ENCODE measurements at regions not wholly inside any gene's neighbourhood (a gene's known extent, or its start where the extent isn't known, plus 50 kb on each side); places are given as distances from the start of the nearest gene placed in this dataset.

GRCh38 chr4:54588404-54588803 is 69.4 kb upstream of the KIT start (continued):
- TF ChIP-seq ZBTB7A (IDR thresholded peaks at IDR 0.05; ENCODE audit: borderline replicate concordance, control insufficient read depth, low read depth, low read length), result no peak
- TF ChIP-seq SRSF9 (IDR thresholded peaks at IDR 0.05; ENCODE audit: borderline replicate concordance, low read depth, low read length), result no peak
- no peak for TF ChIP-seq ZNF449 (CRISPR knock-in tag; IDR thresholded peaks at IDR 0.05)
- peak; percentile 18; the same call in 1 of the 2 replicates for TF ChIP-seq CREM (IDR thresholded peaks at IDR 0.05; ENCODE audit: low read depth)
- TF ChIP-seq, protein P1, sequence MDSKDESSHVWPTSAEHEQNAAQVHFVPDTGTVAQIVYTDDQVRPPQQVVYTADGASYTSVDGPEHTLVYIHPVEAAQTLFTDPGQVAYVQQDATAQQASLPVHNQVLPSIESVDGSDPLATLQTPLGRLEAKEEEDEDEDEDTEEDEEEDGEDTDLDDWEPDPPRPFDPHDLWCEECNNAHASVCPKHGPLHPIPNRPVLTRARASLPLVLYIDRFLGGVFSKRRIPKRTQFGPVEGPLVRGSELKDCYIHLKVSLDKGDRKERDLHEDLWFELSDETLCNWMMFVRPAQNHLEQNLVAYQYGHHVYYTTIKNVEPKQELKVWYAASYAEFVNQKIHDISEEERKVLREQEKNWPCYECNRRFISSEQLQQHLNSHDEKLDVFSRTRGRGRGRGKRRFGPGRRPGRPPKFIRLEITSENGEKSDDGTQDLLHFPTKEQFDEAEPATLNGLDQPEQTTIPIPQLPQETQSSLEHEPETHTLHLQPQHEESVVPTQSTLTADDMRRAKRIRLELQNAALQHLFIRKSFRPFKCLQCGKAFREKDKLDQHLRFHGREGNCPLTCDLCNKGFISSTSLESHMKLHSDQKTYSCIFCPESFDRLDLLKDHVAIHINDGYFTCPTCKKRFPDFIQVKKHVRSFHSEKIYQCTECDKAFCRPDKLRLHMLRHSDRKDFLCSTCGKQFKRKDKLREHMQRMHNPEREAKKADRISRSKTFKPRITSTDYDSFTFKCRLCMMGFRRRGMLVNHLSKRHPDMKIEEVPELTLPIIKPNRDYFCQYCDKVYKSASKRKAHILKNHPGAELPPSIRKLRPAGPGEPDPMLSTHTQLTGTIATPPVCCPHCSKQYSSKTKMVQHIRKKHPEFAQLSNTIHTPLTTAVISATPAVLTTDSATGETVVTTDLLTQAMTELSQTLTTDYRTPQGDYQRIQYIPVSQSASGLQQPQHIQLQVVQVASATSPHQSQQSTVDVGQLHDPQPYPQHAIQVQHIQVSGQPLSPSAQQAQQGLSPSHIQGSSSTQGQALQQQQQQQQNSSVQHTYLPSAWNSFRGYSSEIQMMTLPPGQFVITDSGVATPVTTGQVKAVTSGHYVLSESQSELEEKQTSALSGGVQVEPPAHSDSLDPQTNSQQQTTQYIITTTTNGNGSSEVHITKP (IDR thresholded peaks at IDR 0.05; ENCODE audit: partially characterized antibody), result no peak
- no peak for TF ChIP-seq ATF4 (CRISPR knock-in tag; IDR thresholded peaks at IDR 0.05)
- no peak for TF ChIP-seq XRCC4 (IDR thresholded peaks at IDR 0.05; ENCODE audit: extremely low read depth, insufficient read depth, insufficient read length)
- no peak for TF ChIP-seq HEY1 (CRISPR knock-in tag; IDR thresholded peaks at IDR 0.05; ENCODE audit: borderline replicate concordance)
- no peak for TF ChIP-seq BCL6 (CRISPR knock-in tag; IDR thresholded peaks at IDR 0.05)
- no peak for TF ChIP-seq RBM17 (IDR thresholded peaks at IDR 0.05; ENCODE audit: borderline replicate concordance, low read depth, low read length)
- TF ChIP-seq KLF16 (IDR thresholded peaks at IDR 0.05), result peak; percentile 71; the same call in 1 of the 2 replicates
- TF ChIP-seq ZBTB11 (CRISPR knock-in tag; IDR thresholded peaks at IDR 0.05), result 0 out of 6 replicates have a peak, but pooled peaks of 1 of the 3 experiments have one; percentile 22
- TF ChIP-seq YY1 (IDR thresholded peaks at IDR 0.05; ENCODE audit: borderline replicate concordance in 1 of 3, control insufficient read depth in 1 of 3, extremely low read depth in 1 of 3, insufficient read depth in 3 of 3, insufficient read length in 1 of 3, insufficient replicate concordance in 2 of 3, low read depth in 1 of 3, low read length in 2 of 3), result no peak
- no peak for TF ChIP-seq MECOM (CRISPR knock-in tag; IDR thresholded peaks at IDR 0.05)
- no peak for TF ChIP-seq RFX5 (IDR thresholded peaks at IDR 0.05; ENCODE audit: low read depth, low read length)
- TF ChIP-seq BHLHE40 (IDR thresholded peaks at IDR 0.05; ENCODE audit: low read length), result peak; percentile 31; the same call in 1 of the 2 replicates
- no peak for TF ChIP-seq ASH1L (IDR thresholded peaks at IDR 0.05; ENCODE audit: borderline replicate concordance, low read depth, partially characterized antibody)
- TF ChIP-seq GABPA (tag; conservative IDR thresholded peaks at IDR 0.05; ENCODE audit: low read depth), result no peak
